VCaP (cell line): ENCODE measurements at regions not wholly inside any gene's neighbourhood (a gene's known extent, or its start where the extent isn't known, plus 50 kb on each side); places are given as distances from the start of the nearest gene placed in this dataset.

Experiments
- H3K27ac ChIP-seq: fragments of 450-650 bp; 2 replicates; pipeline ENCODE4 v1.5.1; 2017
- TF ChIP-seq, protein P1 (sequence below): fragments of 450-650 bp; conservative IDR thresholded peaks from 2 replicates; pipeline ENCODE4 v1.5.1; 2017; ENCODE audit warnings: mild to moderate bottlenecking, moderate library complexity

DNA sequence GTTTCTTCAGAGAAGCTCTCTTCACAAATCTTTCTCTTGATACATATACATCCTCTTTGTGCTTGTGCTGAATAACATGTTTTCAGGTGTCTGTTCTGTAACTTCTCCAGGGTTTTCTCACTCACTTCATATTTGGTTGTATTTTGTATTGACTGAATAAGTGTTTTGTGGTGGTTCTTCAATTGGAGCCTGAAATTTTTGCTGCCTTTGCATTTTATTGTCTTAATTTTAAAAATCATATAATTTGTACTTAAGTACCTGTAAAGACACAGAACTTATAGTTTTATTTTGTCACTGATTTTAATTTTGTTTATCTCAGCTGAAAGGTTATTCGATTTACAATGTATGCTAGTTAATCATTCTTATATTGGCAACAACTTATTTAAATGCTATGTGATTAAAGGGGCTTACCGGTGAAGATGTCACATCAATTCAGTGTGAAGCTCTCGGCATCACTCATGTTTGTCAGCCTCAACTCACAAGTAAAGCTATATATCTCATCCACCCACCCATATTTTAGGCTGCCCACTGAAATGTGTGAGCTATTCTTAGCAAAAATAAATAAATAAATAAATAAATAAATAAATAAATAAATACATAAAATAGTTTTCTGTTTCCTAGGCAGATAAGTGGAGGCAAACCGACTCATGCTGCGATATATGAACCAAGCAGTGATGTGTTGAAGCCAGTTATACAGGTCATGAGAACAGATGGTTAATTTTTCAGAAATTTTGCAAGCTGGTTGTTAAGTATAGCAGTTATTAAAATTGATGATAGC is 76.4 kb upstream of the FSTL5 start:
- no peak overlapping the region for H3K27ac ChIP-seq
- TF ChIP-seq, protein P1, sequence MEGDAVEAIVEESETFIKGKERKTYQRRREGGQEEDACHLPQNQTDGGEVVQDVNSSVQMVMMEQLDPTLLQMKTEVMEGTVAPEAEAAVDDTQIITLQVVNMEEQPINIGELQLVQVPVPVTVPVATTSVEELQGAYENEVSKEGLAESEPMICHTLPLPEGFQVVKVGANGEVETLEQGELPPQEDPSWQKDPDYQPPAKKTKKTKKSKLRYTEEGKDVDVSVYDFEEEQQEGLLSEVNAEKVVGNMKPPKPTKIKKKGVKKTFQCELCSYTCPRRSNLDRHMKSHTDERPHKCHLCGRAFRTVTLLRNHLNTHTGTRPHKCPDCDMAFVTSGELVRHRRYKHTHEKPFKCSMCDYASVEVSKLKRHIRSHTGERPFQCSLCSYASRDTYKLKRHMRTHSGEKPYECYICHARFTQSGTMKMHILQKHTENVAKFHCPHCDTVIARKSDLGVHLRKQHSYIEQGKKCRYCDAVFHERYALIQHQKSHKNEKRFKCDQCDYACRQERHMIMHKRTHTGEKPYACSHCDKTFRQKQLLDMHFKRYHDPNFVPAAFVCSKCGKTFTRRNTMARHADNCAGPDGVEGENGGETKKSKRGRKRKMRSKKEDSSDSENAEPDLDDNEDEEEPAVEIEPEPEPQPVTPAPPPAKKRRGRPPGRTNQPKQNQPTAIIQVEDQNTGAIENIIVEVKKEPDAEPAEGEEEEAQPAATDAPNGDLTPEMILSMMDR = no peak

DNA sequence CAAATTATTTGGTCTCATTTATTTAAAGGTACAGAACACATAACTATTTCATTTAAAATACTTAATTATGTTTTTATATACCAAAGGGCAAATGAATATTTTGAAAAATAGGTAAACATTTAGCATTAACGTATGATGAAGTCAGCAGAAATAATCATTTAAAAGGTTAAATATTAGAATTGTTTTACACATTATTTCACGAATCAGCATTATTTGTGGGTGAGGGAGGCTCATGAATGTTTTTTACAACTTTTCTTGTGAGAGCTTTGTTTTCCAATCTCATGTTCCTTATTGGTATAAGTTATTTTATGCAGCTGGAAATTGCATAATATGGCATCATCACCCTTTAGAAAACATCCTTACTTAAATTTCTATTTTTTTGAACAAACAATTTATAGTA is 73.9 kb upstream of the FSTL5 start:
- TF ChIP-seq, protein P1 = no peak
- no peak overlapping the region for H3K27ac ChIP-seq

DNA sequence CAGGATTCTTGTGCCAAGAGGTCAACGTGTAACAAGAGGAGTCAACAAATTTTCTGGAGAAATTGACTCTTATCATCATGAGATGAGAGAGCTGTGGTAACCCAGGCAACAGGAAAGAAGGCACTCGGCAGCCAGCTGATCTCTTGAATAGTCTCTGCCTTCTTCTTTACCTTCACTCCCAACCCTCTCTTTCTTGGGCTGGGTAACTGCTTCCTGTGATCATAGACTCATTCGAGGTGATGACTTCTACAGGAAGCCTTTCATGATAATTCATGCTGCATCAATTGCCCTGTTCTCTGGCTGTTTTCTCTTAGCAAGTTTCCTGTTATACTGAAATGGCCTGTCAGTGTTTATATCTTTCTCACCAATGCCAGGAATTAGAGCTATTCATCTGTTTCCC is 70.8 kb upstream of the FSTL5 start:
- no peak overlapping the region for H3K27ac ChIP-seq
- TF ChIP-seq, protein P1 = no peak

DNA sequence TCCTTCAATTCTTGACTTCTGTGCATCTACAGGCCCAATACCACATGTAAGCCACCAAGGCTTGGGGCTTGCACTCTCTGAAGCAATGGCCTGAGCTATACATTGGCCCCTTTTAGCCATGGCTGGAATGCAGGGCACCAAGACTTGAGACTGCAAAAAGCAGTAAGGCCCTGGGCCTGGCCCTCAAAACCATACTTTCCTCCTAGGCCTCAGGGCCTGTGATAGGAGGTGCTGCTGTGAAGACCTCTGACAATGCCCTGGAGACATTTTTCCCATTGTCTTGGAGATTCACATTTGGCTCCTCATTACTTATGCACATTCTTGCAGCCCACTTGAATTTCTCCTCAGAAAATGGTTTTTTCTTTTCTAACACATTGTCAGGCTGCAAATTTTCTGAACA is 68.5 kb upstream of the FSTL5 start:
- no peak overlapping the region for H3K27ac ChIP-seq
- TF ChIP-seq, protein P1 = no peak

DNA sequence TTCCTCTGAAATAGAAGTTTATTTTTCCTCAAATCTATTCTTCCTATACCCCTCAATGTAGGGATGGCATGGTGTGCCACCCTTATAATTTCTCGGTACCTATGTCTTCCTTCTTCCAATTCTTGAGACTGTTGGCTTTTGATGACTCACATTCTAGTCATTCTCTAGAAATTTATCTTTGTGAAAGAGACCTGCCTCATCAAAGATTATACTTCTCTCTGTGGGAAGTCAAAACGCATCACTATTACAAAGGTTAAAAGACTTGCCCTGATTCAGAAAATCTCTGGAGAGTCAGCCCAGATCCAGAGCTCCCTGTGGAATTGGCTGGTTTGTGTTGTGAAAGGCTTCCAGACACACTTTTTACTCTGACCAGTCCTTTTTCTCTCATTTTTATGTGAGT is 65.9 kb upstream of the FSTL5 start:
- TF ChIP-seq, protein P1 = no peak
- H3K27ac ChIP-seq = no peak overlapping the region

DNA sequence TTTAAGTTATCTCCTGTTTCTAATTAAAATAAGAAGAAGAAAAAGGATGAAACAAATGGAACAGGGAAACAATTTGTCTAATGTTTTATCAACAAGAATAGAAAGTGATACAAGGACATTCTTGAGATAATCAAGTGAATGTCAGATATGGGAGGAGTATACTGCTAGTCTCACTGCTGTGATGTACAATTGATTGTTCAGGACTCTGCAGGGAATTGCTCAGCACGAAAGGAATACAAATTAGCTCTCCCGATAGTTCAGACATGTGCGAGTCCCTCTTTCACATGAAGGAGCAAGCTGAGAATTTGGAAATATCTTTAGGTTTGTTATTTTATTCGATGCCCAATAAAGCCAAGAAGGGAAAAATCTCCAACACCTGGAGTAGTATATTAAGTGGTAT is 57.3 kb upstream of the FSTL5 start:
- no peak overlapping the region for H3K27ac ChIP-seq
- TF ChIP-seq, protein P1 = no peak
